ENCODE measurements at regions not wholly inside any gene's neighbourhood (a gene's known extent, or its start where the extent isn't known, plus 50 kb on each side); places are given as distances from the start of the nearest gene placed in this dataset.

DNA sequence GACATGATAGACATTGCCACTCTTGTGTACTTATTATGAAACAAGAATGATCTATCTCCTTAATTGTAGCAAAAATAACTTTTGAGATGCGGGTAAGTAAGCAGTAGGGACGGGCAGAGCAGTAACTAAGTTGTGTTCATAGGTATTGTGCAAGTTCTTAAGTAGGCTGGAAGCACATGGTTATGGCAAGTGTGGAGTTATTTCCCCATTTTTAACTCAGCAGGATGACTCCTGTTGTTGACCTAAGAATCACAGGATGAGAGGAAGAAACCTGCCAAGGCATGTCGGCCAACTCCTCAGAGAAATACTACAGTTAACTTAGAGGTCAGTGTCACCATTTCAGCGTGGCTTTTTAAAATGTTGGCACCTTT is 51.1 kb upstream of the FN1 start:
- intact Hi-C loops (cut with micrococcal nuclease; ENCODE audit: unreplicated experiment) (no loop called here), in situ Hi-C loops (cut with HindIII; ENCODE audit: low pct_unique_long_range_greater_than_20kb, low sequenced_read_pairs) (no loop called here)
- Histone ChIP-seq H3K4me3 (ENCODE audit: low read depth in 2 of 2, low read length in 2 of 2) (no peak overlapping the region), H3K9me3 (ENCODE audit: control insufficient read depth, insufficient read depth, low read depth, low read length) (no peaks in the 10 kb centered on the region), H3K4me1 (ENCODE audit: control insufficient read depth, insufficient read depth, low read length) (no peaks in the 10 kb centered on the region), H3K27me3 (ENCODE audit: control insufficient read depth, insufficient read depth, low read length) (no peaks in the 10 kb centered on the region), H3K36me3 (ENCODE audit: control insufficient read depth, insufficient read depth, low read length) (no peaks in the 10 kb centered on the region), H3K27ac (ENCODE audit: low read length) (no peak overlapping the region)
- DNase-seq (ENCODE audit: low read depth, low spot score) (no peak), ATAC-seq (no peak)
- CTCF ChIA-PET: no interaction called here
- TF ChIP-seq, protein P1, sequence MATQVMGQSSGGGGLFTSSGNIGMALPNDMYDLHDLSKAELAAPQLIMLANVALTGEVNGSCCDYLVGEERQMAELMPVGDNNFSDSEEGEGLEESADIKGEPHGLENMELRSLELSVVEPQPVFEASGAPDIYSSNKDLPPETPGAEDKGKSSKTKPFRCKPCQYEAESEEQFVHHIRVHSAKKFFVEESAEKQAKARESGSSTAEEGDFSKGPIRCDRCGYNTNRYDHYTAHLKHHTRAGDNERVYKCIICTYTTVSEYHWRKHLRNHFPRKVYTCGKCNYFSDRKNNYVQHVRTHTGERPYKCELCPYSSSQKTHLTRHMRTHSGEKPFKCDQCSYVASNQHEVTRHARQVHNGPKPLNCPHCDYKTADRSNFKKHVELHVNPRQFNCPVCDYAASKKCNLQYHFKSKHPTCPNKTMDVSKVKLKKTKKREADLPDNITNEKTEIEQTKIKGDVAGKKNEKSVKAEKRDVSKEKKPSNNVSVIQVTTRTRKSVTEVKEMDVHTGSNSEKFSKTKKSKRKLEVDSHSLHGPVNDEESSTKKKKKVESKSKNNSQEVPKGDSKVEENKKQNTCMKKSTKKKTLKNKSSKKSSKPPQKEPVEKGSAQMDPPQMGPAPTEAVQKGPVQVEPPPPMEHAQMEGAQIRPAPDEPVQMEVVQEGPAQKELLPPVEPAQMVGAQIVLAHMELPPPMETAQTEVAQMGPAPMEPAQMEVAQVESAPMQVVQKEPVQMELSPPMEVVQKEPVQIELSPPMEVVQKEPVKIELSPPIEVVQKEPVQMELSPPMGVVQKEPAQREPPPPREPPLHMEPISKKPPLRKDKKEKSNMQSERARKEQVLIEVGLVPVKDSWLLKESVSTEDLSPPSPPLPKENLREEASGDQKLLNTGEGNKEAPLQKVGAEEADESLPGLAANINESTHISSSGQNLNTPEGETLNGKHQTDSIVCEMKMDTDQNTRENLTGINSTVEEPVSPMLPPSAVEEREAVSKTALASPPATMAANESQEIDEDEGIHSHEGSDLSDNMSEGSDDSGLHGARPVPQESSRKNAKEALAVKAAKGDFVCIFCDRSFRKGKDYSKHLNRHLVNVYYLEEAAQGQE (IDR thresholded peaks at IDR 0.05; ENCODE audit: insufficient read depth in 1 of 2, low read depth in 2 of 2, low read length in 1 of 2): no peak
- TF ChIP-seq POLR2AphosphoS5 (IDR thresholded peaks at IDR 0.05; ENCODE audit: low read depth, low read length): no peak
- TF ChIP-seq SIN3A (IDR thresholded peaks at IDR 0.05; ENCODE audit: borderline replicate concordance, insufficient read depth, low read depth, low read length): no peak
- TF ChIP-seq TCF7L2 (IDR thresholded peaks at IDR 0.05; ENCODE audit: low read depth, low read length): no peak
- TF ChIP-seq, protein P2, sequence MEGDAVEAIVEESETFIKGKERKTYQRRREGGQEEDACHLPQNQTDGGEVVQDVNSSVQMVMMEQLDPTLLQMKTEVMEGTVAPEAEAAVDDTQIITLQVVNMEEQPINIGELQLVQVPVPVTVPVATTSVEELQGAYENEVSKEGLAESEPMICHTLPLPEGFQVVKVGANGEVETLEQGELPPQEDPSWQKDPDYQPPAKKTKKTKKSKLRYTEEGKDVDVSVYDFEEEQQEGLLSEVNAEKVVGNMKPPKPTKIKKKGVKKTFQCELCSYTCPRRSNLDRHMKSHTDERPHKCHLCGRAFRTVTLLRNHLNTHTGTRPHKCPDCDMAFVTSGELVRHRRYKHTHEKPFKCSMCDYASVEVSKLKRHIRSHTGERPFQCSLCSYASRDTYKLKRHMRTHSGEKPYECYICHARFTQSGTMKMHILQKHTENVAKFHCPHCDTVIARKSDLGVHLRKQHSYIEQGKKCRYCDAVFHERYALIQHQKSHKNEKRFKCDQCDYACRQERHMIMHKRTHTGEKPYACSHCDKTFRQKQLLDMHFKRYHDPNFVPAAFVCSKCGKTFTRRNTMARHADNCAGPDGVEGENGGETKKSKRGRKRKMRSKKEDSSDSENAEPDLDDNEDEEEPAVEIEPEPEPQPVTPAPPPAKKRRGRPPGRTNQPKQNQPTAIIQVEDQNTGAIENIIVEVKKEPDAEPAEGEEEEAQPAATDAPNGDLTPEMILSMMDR (IDR thresholded peaks at IDR 0.05): no peak
- BruUV-seq (replicated peaks): no TSS peak
- POLR2A ChIA-PET: no interaction called here

DNA sequence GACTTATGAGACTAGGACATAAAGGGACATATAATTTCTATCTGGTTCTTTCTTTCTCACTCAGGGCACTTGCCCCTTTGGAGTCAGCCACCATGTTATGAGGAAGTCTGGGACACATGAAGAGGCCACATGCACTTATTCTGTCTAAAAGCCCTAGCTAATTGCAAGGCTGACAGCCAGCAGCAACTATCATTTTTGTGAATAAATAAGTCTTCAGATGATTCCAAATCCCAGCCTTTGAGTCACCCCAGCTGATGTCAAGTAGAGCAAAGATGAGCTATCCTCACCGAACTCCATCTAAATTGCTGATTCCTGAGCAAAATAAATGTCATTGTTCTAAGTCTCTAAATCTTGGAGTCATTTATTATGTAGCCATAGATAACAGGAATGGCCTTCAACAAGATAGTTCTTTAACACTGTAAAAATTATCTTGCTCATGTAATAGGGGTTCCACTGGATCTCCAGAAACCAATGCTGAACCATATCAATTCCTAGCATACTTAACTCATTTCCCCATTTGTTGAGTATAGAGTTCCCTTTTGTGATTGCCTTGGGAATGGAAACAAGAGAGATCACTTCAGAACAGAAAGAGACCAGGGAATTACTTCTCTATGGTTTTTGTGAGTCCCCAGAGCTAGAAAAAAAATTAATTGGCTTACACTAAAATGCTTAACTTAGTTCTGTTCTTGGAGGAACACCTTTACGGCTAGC is 50.6 kb upstream of the FN1 start:
- intact Hi-C loops (cut with micrococcal nuclease; ENCODE audit: unreplicated experiment): no loop called here
- CTCF ChIA-PET: no interaction called here
- no peaks in the 10 kb centered on the region for H3K36me3 ChIP-seq (ENCODE audit: control insufficient read depth, insufficient read depth, low read length)
- DNase-seq (ENCODE audit: low read depth, low spot score) (no peak), ATAC-seq (no peak)
- TF ChIP-seq SIN3A (IDR thresholded peaks at IDR 0.05; ENCODE audit: borderline replicate concordance, insufficient read depth, low read depth, low read length): no peak
- TF ChIP-seq TCF7L2 (IDR thresholded peaks at IDR 0.05; ENCODE audit: low read depth, low read length): no peak
- no peak for TF ChIP-seq POLR2AphosphoS5 (IDR thresholded peaks at IDR 0.05; ENCODE audit: low read depth, low read length)
- TF ChIP-seq, protein P1 (IDR thresholded peaks at IDR 0.05; ENCODE audit: insufficient read depth in 1 of 2, low read depth in 2 of 2, low read length in 1 of 2): no peak
- TF ChIP-seq, protein P2 (IDR thresholded peaks at IDR 0.05): no peak
- H3K4me1 ChIP-seq (ENCODE audit: control insufficient read depth, insufficient read depth, low read length): no peaks in the 10 kb centered on the region
- H3K27me3 ChIP-seq (ENCODE audit: control insufficient read depth, insufficient read depth, low read length): no peaks in the 10 kb centered on the region
- in situ Hi-C loops (cut with HindIII; ENCODE audit: low pct_unique_long_range_greater_than_20kb, low sequenced_read_pairs): no loop called here
- H3K4me3 ChIP-seq (ENCODE audit: low read depth in 2 of 2, low read length in 2 of 2): no peak overlapping the region
- H3K27ac ChIP-seq (ENCODE audit: low read length): no peak overlapping the region
- POLR2A ChIA-PET: no interaction called here
- H3K9me3 ChIP-seq (ENCODE audit: control insufficient read depth, insufficient read depth, low read depth, low read length): no peaks in the 10 kb centered on the region
- no TSS peak for BruUV-seq (replicated peaks)
